Fibroblast of villous mesenchyme (primary cell): ENCODE measurements at regions not wholly inside any gene's neighbourhood (a gene's known extent, or its start where the extent isn't known, plus 50 kb on each side); places are given as distances from the start of the nearest gene placed in this dataset.

Experiments used
- DNase-seq: peaks from one replicate; pipeline ENCODE4 v3.0.0-alpha.2; 2010; ENCODE audit warnings: low read depth
- H3K4me3 ChIP-seq: 2 replicates; pipeline ENCODE4 v1.5.1; 2011; ENCODE audit warnings: low read depth, mild to moderate bottlenecking, low read length
- TF ChIP-seq, protein P1 (sequence below): IDR thresholded peaks from 2 replicates; pipeline ENCODE4 v1.5.1; 2012; ENCODE audit warnings: low read depth, mild to moderate bottlenecking, low read length; ENCODE audit not compliant: insufficient read depth

GRCh38 chr18:60010984-60011383, 111.2 kb downstream of the PMAIP1 start:
- no peak for DNase-seq
- TF ChIP-seq, protein P1, sequence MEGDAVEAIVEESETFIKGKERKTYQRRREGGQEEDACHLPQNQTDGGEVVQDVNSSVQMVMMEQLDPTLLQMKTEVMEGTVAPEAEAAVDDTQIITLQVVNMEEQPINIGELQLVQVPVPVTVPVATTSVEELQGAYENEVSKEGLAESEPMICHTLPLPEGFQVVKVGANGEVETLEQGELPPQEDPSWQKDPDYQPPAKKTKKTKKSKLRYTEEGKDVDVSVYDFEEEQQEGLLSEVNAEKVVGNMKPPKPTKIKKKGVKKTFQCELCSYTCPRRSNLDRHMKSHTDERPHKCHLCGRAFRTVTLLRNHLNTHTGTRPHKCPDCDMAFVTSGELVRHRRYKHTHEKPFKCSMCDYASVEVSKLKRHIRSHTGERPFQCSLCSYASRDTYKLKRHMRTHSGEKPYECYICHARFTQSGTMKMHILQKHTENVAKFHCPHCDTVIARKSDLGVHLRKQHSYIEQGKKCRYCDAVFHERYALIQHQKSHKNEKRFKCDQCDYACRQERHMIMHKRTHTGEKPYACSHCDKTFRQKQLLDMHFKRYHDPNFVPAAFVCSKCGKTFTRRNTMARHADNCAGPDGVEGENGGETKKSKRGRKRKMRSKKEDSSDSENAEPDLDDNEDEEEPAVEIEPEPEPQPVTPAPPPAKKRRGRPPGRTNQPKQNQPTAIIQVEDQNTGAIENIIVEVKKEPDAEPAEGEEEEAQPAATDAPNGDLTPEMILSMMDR: no peak
- H3K4me3 ChIP-seq: no peak overlapping the region

DNA sequence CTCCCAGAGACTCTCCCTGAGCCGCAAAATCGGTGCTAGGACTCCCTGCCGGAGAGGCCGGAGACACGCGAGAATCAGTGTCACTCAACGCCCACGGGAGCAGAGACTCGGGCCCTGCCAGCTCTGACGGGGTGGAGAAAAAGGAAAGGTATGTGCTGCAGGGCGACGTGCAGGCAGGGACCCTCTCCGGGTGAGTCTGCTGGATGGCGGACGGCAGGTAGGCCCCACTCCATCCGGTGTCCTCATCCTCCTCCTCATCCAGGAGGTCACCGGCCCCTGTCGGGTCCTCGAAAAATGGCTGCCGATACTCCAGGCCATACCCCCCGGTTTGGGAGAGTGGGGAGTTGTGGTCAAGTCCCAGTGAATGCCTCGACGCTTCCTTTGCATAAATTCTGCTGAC, 110.7 kb downstream of the PMAIP1 start:
- DNase-seq: no peak
- H3K4me3 ChIP-seq: no peak overlapping the region
- TF ChIP-seq, protein P1: no peak

- H3K4me3 ChIP-seq: no peak overlapping the region
- no peak for DNase-seq
These were observed 107.9 kb downstream of the PMAIP1 start for GRCh38 chr18:60007661-60008060.

DNA sequence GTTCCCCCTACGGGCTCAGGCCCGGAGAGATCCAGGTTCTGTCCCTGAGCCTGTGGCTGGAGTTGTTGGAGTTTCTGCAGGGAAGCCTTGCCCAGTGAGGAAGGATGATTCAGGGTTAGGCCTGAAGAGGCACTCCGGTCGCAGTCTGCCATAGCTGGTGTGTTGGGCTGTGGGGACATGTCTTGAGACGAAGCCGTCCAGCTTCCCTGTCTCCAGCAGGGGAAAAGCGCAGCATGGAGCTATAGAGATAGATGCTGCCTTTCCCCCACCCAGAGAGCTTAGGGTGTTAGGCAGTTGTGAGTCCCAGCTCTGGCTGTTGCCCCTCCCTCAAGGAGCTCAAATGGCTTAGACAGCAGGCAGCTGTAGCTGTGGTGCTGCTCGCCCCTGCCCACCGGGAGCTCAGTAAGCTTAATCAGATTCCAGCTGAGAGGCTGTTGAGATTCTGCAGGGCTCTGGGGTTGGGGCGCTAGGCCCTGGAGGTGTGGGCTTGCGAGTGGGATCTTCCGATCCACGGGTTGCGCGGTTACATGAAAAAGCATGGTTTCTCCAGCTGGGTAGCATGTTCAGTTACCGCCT, 103.9 kb downstream of the PMAIP1 start:
- H3K4me3 ChIP-seq: no peak overlapping the region
- TF ChIP-seq, protein P1: no peak
- no peak for DNase-seq

More at GRCh38 chr18:60007661-60008060, 107.9 kb downstream of the PMAIP1 start:
- TF ChIP-seq, protein P1: no peak

DNA sequence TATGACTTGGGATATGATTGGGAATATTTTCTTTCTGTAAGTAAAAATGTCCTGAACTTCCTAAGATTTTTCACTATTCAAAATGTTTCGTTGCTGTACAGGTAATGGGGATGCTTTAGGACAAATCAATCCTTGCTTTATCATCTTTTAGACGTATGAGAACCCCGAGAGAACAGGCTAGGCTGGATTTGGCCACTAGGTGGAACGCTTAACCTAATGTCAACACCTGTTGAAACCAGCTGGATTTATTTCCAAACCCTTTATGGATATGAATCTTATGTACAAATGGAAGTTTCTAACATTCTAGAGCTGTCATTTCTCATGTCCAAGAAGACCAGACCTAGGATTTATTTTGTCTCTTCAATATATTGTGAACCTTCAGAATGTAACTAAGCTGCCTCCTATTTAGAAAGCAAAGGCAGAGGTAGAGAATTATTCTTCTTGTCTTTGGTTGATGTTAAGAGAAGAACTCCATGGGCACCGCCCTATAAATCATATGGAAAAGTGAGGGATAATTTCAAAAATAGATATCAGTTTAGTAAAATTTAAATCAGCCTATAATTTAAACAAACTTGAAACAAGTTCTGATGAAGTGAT, 96.7 kb downstream of the PMAIP1 start:
- TF ChIP-seq, protein P1: peak; percentile 77
- peak; percentile 46 for DNase-seq
- no peak overlapping the region for H3K4me3 ChIP-seq

- TF ChIP-seq, protein P1: peak; percentile 11
- DNase-seq: peak; percentile 2
- no peak overlapping the region for H3K4me3 ChIP-seq
These were observed 94.6 kb downstream of the PMAIP1 start for GRCh38 chr18:59994357-59994756.

- TF ChIP-seq, protein P1: no peak
These were observed 93.8 kb downstream of the PMAIP1 start for GRCh38 chr18:59993560-59993959.

More at GRCh38 chr18:59993560-59993959, 93.8 kb downstream of the PMAIP1 start:
- DNase-seq: no peak
- H3K4me3 ChIP-seq: no peak overlapping the region
